ENCODE measurements at regions not wholly inside any gene's neighbourhood (a gene's known extent, or its start where the extent isn't known, plus 50 kb on each side); places are given as distances from the start of the nearest gene placed in this dataset.

- Histone ChIP-seq H3K9me3 (ENCODE audit: control insufficient read depth, insufficient read depth, low read length) (no peaks in the 10 kb centered on the region; the same call in 1 of the 2 replicates), H3K4me3 (ENCODE audit: low read depth, low read length) (no peak overlapping the region), H3K27ac (ENCODE audit: low read depth, low read length) (no peak overlapping the region), H3K27me3 (ENCODE audit: control insufficient read depth, insufficient read depth, low read length) (no peaks in the 10 kb centered on the region)
- DNase-seq (ENCODE audit: low read depth, low spot score) = no peak
- ChIA-PET POLR2A (no interaction called here), CTCF (no interaction called here)
- no peak for TF ChIP-seq CTCF (IDR thresholded peaks at IDR 0.05; ENCODE audit: low read depth, low read length)
These were observed 53.3 kb upstream of the FGGY start for GRCh38 chr1:59243550-59243949.

DNA sequence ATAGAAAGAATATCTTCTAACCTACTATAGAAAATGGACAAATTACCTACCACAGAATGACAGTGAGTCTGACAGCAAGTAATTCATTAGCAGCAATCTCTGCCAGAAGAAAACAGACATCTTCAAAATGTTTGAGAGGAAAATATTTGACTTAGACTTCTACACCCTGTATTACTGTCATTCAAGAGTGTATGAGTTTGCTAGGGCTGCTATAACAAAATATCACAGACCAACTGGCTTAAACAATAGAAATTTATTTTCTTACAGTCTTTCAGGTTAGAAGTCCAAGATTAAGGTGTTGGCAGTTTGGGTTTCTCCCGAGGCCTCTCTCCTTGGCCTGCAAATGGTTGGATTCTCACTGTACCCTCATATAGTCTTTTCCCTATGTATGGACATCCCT is 52.9 kb upstream of the FGGY start:
- Histone ChIP-seq H3K27ac (ENCODE audit: low read depth, low read length) (no peak overlapping the region), H3K4me3 (ENCODE audit: low read depth, low read length) (no peak overlapping the region), H3K27me3 (ENCODE audit: control insufficient read depth, insufficient read depth, low read length) (no peaks in the 10 kb centered on the region), H3K9me3 (ENCODE audit: control insufficient read depth, insufficient read depth, low read length) (no peaks in the 10 kb centered on the region; the same call in 1 of the 2 replicates)
- DNase-seq (ENCODE audit: low read depth, low spot score) = no peak
- TF ChIP-seq CTCF (IDR thresholded peaks at IDR 0.05; ENCODE audit: low read depth, low read length) = no peak
- POLR2A ChIA-PET = no interaction called here
- CTCF ChIA-PET = no interaction called here

DNA sequence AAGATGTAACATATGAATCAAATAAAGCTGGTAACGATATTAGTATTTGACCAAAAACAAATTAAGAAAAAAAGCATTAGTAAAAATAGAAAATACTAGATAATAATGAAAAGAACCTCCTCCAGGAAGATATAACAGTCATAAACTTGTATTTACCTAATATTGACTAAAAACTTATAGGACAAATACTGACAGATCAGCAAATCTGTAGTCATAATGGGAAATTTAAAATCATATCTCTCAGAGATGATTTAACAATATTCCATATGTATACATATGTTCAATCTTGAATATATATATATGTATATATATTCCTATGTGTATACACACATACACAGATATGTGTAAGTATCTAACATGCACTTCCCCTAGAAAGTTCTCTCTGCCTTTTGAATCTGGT is 52.0 kb upstream of the FGGY start:
- Histone ChIP-seq H3K9me3 (ENCODE audit: control insufficient read depth, insufficient read depth, low read length) (no peaks in the 10 kb centered on the region; the same call in 1 of the 2 replicates), H3K27ac (ENCODE audit: low read depth, low read length) (no peak overlapping the region), H3K27me3 (ENCODE audit: control insufficient read depth, insufficient read depth, low read length) (no peaks in the 10 kb centered on the region), H3K4me3 (ENCODE audit: low read depth, low read length) (no peak overlapping the region)
- CTCF ChIA-PET = no interaction called here
- no peak for DNase-seq (ENCODE audit: low read depth, low spot score)
- POLR2A ChIA-PET = no interaction called here
- no peak for TF ChIP-seq CTCF (IDR thresholded peaks at IDR 0.05; ENCODE audit: low read depth, low read length)

Data from AG04450 (cell line).